ENCODE measurements at regions not wholly inside any gene's neighbourhood (a gene's known extent, or its start where the extent isn't known, plus 50 kb on each side); places are given as distances from the start of the nearest gene placed in this dataset.

DNA sequence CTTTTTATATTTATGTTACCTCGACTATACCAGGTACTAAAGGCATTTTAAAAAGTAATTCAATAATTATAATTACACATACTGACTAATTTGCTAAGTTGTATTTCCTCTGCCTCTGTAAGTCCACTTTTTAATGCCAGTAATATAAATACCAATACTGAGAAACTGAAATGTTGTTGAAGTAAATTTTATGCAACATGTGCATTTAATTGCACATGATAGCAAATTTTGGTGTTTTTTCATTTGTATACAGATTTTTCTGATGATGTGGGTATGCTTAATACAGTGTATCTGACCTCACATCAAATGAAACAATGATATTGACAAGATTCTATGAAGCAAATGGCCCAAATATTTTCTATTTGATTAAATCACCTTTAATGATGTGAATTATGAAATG, 1531.6 kb downstream of the KCNT2 start:
- DNase-seq, result no peak
- H3K4me3 Mint-ChIP-seq, result no peak overlapping the region
- no CpG with 5 or more reads among the region's 1 CpG for WGBS, 2 experiments (ENCODE audit: insufficient coverage in 1 of 2, insufficient read length in 1 of 2)
- Histone ChIP-seq H3K4me1 (ENCODE audit: control insufficient read depth, insufficient read depth, low read length) (no peaks in the 10 kb centered on the region), H3K27me3 (ENCODE audit: control insufficient read depth, insufficient read depth, low read length, poor library complexity, severe bottlenecking) (no peaks in the 10 kb centered on the region), H3K9ac (ENCODE audit: extremely low read depth, low read length, poor library complexity, severe bottlenecking) (no peak overlapping the region), H3K9me3 (ENCODE audit: control insufficient read depth, low read length) (no peaks in the 10 kb centered on the region), H3K4me3 (ENCODE audit: low read length) (no peak overlapping the region), H3K36me3 (ENCODE audit: control insufficient read depth, insufficient read depth, low read length) (no peaks in the 10 kb centered on the region), H3K27ac (ENCODE audit: low read depth, low read length) (no peak overlapping the region)
- no peak for TF ChIP-seq CTCF (conservative IDR thresholded peaks at IDR 0.05)
- H3K4me1 Mint-ChIP-seq, result peaks cover 1% of the 10 kb centered on the region
- no peaks in the 10 kb centered on the region for H3K9me3 Mint-ChIP-seq
- no peaks in the 10 kb centered on the region for H3K36me3 Mint-ChIP-seq (ENCODE audit: low read depth)
- no peaks in the 10 kb centered on the region for H3K27me3 Mint-ChIP-seq (ENCODE audit: insufficient read depth)
- H3K27ac Mint-ChIP-seq, result no peak overlapping the region

- H3K27me3 ChIP-seq (ENCODE audit: control insufficient read depth, insufficient read depth, low read length, poor library complexity, severe bottlenecking), result no peaks in the 10 kb centered on the region
- 100% methylated on average over 2 of the region's 2 CpGs; no CpG with 5 or more reads in 1 of the 2 experiments for WGBS, 2 experiments (ENCODE audit: insufficient coverage in 1 of 2, insufficient read length in 1 of 2)
- no peaks in the 10 kb centered on the region for H3K36me3 ChIP-seq (ENCODE audit: control insufficient read depth, insufficient read depth, low read length)
- no peaks in the 10 kb centered on the region for H3K36me3 Mint-ChIP-seq (ENCODE audit: low read depth)
- H3K9me3 Mint-ChIP-seq, result no peaks in the 10 kb centered on the region
- no peaks in the 10 kb centered on the region for H3K9me3 ChIP-seq (ENCODE audit: control insufficient read depth, low read length)
- H3K27me3 Mint-ChIP-seq (ENCODE audit: insufficient read depth), result no peaks in the 10 kb centered on the region
- no peak overlapping the region for H3K4me3 ChIP-seq (ENCODE audit: low read length)
- H3K4me1 Mint-ChIP-seq, result peaks cover 8% of the 10 kb centered on the region
- no peak for TF ChIP-seq CTCF (conservative IDR thresholded peaks at IDR 0.05)
- H3K27ac Mint-ChIP-seq, result no peak overlapping the region
- no peak overlapping the region for H3K4me3 Mint-ChIP-seq
- no peak for DNase-seq
- H3K27ac ChIP-seq (ENCODE audit: low read depth, low read length), result no peak overlapping the region
- H3K4me1 ChIP-seq (ENCODE audit: control insufficient read depth, insufficient read depth, low read length), result no peaks in the 10 kb centered on the region
- no peak overlapping the region for H3K9ac ChIP-seq (ENCODE audit: extremely low read depth, low read length, poor library complexity, severe bottlenecking)
These were observed 1532.3 kb downstream of the KCNT2 start for GRCh38 chr1:195075973-195076372.

GRCh38 chr1:195071461-195071860, 1536.8 kb downstream of the KCNT2 start:
- Mint-ChIP-seq H3K4me3 (no peak overlapping the region), H3K27me3 (ENCODE audit: insufficient read depth) (no peaks in the 10 kb centered on the region), H3K27ac (no peak overlapping the region), H3K9me3 (no peaks in the 10 kb centered on the region), H3K36me3 (ENCODE audit: low read depth) (no peaks in the 10 kb centered on the region), H3K4me1 (peaks cover 8% of the 10 kb centered on the region)
- no peak for TF ChIP-seq CTCF (conservative IDR thresholded peaks at IDR 0.05)
- 86 to 87% methylated on average over 4 to 5 of the region's 6 CpGs for WGBS, 2 experiments (ENCODE audit: insufficient coverage in 1 of 2, insufficient read length in 1 of 2)
- Histone ChIP-seq H3K4me3 (ENCODE audit: low read length) (no peak overlapping the region), H3K27me3 (ENCODE audit: control insufficient read depth, insufficient read depth, low read length, poor library complexity, severe bottlenecking) (no peaks in the 10 kb centered on the region), H3K27ac (ENCODE audit: low read depth, low read length) (no peak overlapping the region), H3K9ac (ENCODE audit: extremely low read depth, low read length, poor library complexity, severe bottlenecking) (no peak overlapping the region), H3K9me3 (ENCODE audit: control insufficient read depth, low read length) (no peaks in the 10 kb centered on the region), H3K36me3 (ENCODE audit: control insufficient read depth, insufficient read depth, low read length) (no peaks in the 10 kb centered on the region), H3K4me1 (ENCODE audit: control insufficient read depth, insufficient read depth, low read length) (no peaks in the 10 kb centered on the region)
- no peak for DNase-seq
